Skeletal muscle tissue (tissue), 3 donors: ENCODE measurements at regions not wholly inside any gene's neighbourhood (a gene's known extent, or its start where the extent isn't known, plus 50 kb on each side); places are given as distances from the start of the nearest gene placed in this dataset.
"Not testable (repeated sequence)": the region's sequence is repeated elsewhere in the genome, so short reads cannot be mapped to it uniquely, and the experiment has no call there.

Experiments
- H3K27ac ChIP-seq: one replicate; pipeline ENCODE4 v1.7.0; 2013; ENCODE audit warnings: mild to moderate bottlenecking, low read depth, low read length, inconsistent platforms
- H3K27me3 ChIP-seq, 3 donors: one replicate each; pipeline ENCODE4 v1.7.0; 2013; ENCODE audit warnings: low read length in 3 of 3; ENCODE audit not compliant: control insufficient read depth in 3 of 3, insufficient read depth in 3 of 3
- H3K36me3 ChIP-seq, 3 donors: one replicate each; pipeline ENCODE4 v1.7.0; 2013; ENCODE audit warnings: low read length in 3 of 3; ENCODE audit not compliant: control insufficient read depth in 3 of 3, insufficient read depth in 3 of 3
- H3K4me1 ChIP-seq, 3 donors: one replicate each; pipeline ENCODE4 v1.7.0; 2013; ENCODE audit warnings: low read length in 3 of 3, mild to moderate bottlenecking in 3 of 3; ENCODE audit not compliant: control insufficient read depth in 3 of 3, insufficient read depth in 3 of 3
- H3K4me3 ChIP-seq, 3 donors: one replicate each; pipeline ENCODE4 v1.7.0; 2013; ENCODE audit warnings: low read length in 3 of 3
- H3K9ac ChIP-seq, 3 donors: one replicate each; pipeline ENCODE4 v1.7.0; 2013; ENCODE audit warnings: low read length in 3 of 3, mild to moderate bottlenecking in 3 of 3, moderate library complexity in 2 of 3, low read depth in 1 of 3
- H3K9me3 ChIP-seq, 3 donors: one replicate each; pipeline ENCODE4 v1.7.0; 2013; ENCODE audit warnings: low read length in 3 of 3; ENCODE audit not compliant: control insufficient read depth in 3 of 3
- donor health status: Osteomylitis.

- no peak overlapping the region for H3K4me3 ChIP-seq
- no peak overlapping the region for H3K9ac ChIP-seq
- H3K9me3 ChIP-seq, result no peaks in the 10 kb centered on the region
- H3K27ac ChIP-seq, result no peak overlapping the region
- no peaks in the 10 kb centered on the region for H3K4me1 ChIP-seq
- no peaks in the 10 kb centered on the region for H3K27me3 ChIP-seq
- no peaks in the 10 kb centered on the region for H3K36me3 ChIP-seq
Measured at GRCh38 chr14:43360239-43360638, 1146.8 kb downstream of the FSCB start.

- Histone ChIP-seq H3K27ac (no peak overlapping the region), H3K4me1 (no peaks in the 10 kb centered on the region), H3K36me3 (no peaks in the 10 kb centered on the region), H3K27me3 (no peaks in the 10 kb centered on the region), H3K9ac (no peak overlapping the region), H3K4me3 (no peak overlapping the region), H3K9me3 (no peaks in the 10 kb centered on the region)
Measured at GRCh38 chr14:43359317-43359716, 1147.8 kb downstream of the FSCB start.

GRCh38 chr14:43356979-43357545 lies 1150.0 kb downstream of the FSCB start:
- Histone ChIP-seq H3K4me1 (no peaks in the 10 kb centered on the region), H3K27ac (no peak overlapping the region), H3K27me3 (no peaks in the 10 kb centered on the region), H3K4me3 (no peak overlapping the region), H3K9ac (no peak overlapping the region), H3K36me3 (no peaks in the 10 kb centered on the region), H3K9me3 (no peaks in the 10 kb centered on the region)

- Histone ChIP-seq H3K4me3 (no peak overlapping the region), H3K36me3 (no peaks in the 10 kb centered on the region), H3K9me3 (no peaks in the 10 kb centered on the region), H3K9ac (no peak overlapping the region), H3K27me3 (no peaks in the 10 kb centered on the region), H3K4me1 (no peaks in the 10 kb centered on the region), H3K27ac (no peak overlapping the region)
Measured at GRCh38 chr14:43356382-43356781, 1150.7 kb downstream of the FSCB start.

GRCh38 chr14:43341921-43342320 lies 1165.2 kb downstream of the FSCB start:
- Histone ChIP-seq H3K4me1 (no peaks in the 10 kb centered on the region), H3K4me3 (no peak overlapping the region), H3K9ac (no peak overlapping the region), H3K36me3 (no peaks in the 10 kb centered on the region), H3K27ac (no peak overlapping the region), H3K27me3 (no peaks in the 10 kb centered on the region), H3K9me3 (no peaks in the 10 kb centered on the region)

- no peaks in the 10 kb centered on the region for H3K9me3 ChIP-seq
- no peak overlapping the region for H3K27ac ChIP-seq
- no peak overlapping the region for H3K9ac ChIP-seq
- no peak overlapping the region for H3K4me3 ChIP-seq
- no peaks in the 10 kb centered on the region for H3K4me1 ChIP-seq
- H3K27me3 ChIP-seq, result no peaks in the 10 kb centered on the region
- H3K36me3 ChIP-seq, result no peaks in the 10 kb centered on the region
Measured at GRCh38 chr14:43338713-43339112, 1168.4 kb downstream of the FSCB start.

- Histone ChIP-seq H3K4me3 (no peak overlapping the region), H3K9me3 (no peaks in the 10 kb centered on the region), H3K36me3 (no peaks in the 10 kb centered on the region), H3K27ac (no peak overlapping the region), H3K4me1 (no peaks in the 10 kb centered on the region), H3K27me3 (no peaks in the 10 kb centered on the region), H3K9ac (no peak overlapping the region)
Measured at GRCh38 chr14:43336351-43336750, 1170.7 kb downstream of the FSCB start.

- not testable (repeated sequence) for H3K4me3 ChIP-seq, H3K27me3 ChIP-seq, H3K36me3 ChIP-seq, H3K9me3 ChIP-seq, H3K4me1 ChIP-seq, H3K27ac ChIP-seq, H3K9ac ChIP-seq
Measured at GRCh38 chr14:43326501-43327407, 1180.3 kb downstream of the FSCB start.

GRCh38 chr14:43316427-43316826 lies 1190.7 kb downstream of the FSCB start:
- no peaks in the 10 kb centered on the region for H3K4me1 ChIP-seq
- no peak overlapping the region for H3K27ac ChIP-seq
- no peaks in the 10 kb centered on the region for H3K9me3 ChIP-seq
- no peak overlapping the region for H3K4me3 ChIP-seq
- H3K27me3 ChIP-seq, result no peaks in the 10 kb centered on the region
- no peak overlapping the region for H3K9ac ChIP-seq
- no peaks in the 10 kb centered on the region for H3K36me3 ChIP-seq

GRCh38 chr14:43313719-43314118 lies 1193.4 kb downstream of the FSCB start:
- H3K27ac ChIP-seq, result no peak overlapping the region
- H3K4me3 ChIP-seq, result no peak overlapping the region
- H3K36me3 ChIP-seq, result no peaks in the 10 kb centered on the region
- no peak overlapping the region for H3K9ac ChIP-seq
- H3K9me3 ChIP-seq, result no peaks in the 10 kb centered on the region
- no peaks in the 10 kb centered on the region for H3K27me3 ChIP-seq
- H3K4me1 ChIP-seq, result no peaks in the 10 kb centered on the region
